Renal cortex interstitium (tissue), 11 donors: ENCODE measurements at regions not wholly inside any gene's neighbourhood (a gene's known extent, or its start where the extent isn't known, plus 50 kb on each side); places are given as distances from the start of the nearest gene placed in this dataset.

Experiments
- DNase-seq, 11 donors: peaks; one replicate each; pipeline ENCODE4 v3.0.0-alpha.2; 2013; ENCODE audit warnings: low read depth in 9 of 11, low spot score in 4 of 11; ENCODE audit errors: extremely low read depth in 1 of 11

DNA sequence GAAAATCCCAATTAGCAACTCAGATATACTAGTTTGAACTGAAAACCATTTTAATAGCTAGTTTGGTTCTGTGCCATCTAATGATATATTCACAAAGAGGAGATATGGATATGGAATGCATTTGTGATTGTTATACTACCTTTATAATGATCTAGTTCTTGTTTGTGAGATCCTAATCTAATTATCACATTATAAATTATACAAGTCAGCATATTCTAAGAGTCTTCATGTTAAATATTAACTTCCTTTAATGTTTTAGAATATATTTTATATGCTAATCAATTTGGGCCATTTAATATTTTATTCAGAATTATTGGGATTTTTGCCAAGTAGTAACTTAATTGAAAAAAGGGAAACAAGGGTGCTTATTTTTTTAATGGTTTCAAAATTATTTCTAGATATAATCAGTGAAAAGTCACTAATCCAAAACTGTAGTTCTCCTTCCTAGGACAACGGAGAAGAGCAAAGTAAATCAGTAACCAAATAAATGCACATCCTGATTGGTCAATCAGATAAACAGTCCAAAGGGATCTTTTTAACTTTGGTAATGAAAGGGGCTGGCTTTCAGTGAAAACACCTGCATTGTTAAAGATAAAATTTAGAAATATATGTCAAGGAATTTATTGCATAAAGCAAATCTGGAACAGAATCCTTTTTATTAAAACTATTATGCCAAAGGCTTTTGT lies 173.9 kb upstream of the MEOX2 start:
- DNase-seq, result no peak

GRCh38 chr7:15857026-15857425 lies 170.5 kb upstream of the MEOX2 start:
- DNase-seq, result no peak

DNA sequence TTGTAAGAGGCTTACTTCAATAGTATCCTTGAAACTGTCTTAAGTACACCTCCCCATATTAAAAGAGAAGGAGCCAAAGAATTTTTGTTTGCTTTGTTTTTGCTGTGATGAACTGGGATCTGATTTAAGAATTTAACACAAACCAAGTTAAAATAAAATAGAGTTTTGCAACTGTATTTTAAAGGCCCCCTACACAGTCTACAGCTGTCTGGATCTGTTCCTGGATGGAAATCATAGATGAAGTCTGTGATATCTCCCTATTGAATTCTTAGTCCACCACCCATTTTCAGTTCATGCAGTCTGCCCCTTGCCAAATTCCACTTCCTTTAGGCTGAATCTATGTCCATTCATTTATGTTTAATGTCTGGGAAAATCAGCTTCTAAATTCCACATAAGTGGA lies 169.8 kb upstream of the MEOX2 start:
- no peak for DNase-seq

DNA sequence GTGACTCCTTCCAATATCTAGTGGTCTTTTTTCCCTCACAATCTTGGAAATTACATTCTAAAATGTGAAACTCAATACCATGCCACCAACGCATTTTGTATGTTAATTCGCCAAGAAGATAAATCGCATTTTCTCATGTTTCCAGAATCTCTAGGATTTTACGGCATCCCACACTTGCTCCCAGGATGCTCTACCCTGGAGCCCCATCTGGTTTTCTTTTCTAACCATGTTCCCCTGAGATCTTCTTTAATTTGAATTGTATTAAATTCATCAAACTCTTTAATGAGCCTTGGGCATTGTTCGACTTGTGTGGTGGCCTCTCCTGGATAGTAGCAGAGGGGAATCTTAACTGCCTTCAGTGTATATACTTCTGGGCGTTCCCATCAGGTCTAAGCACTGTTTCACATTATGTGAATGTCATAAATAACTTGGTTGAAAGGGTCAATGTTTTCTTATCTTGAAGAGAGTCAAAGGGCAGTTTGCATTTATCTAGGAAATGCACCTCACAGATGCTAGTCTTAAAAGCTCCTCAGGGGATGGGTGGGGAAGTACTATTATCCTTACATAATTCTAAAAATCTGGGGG lies 169.1 kb upstream of the MEOX2 start:
- DNase-seq, result no peak

- no peak for DNase-seq
These were observed 168.5 kb upstream of the MEOX2 start for GRCh38 chr7:15854841-15855524.

GRCh38 chr7:15853832-15854470 lies 167.5 kb upstream of the MEOX2 start:
- no peak for DNase-seq

- DNase-seq, result no peak
These were observed 164.7 kb upstream of the MEOX2 start for GRCh38 chr7:15851201-15851600.

GRCh38 chr7:15848901-15849300 lies 162.4 kb upstream of the MEOX2 start:
- no peak for DNase-seq

- DNase-seq, result no peak
These were observed 161.9 kb upstream of the MEOX2 start for GRCh38 chr7:15848362-15848761.

GRCh38 chr7:15845868-15846267 lies 159.4 kb upstream of the MEOX2 start:
- no peak for DNase-seq

- DNase-seq, result no peak
These were observed 159.0 kb upstream of the MEOX2 start for GRCh38 chr7:15845461-15845860.

- peak in 10 of 11 donors; percentile 19 to 56 (median 42) for DNase-seq
These were observed 153.1 kb upstream of the MEOX2 start for GRCh38 chr7:15839416-15840100.

DNA sequence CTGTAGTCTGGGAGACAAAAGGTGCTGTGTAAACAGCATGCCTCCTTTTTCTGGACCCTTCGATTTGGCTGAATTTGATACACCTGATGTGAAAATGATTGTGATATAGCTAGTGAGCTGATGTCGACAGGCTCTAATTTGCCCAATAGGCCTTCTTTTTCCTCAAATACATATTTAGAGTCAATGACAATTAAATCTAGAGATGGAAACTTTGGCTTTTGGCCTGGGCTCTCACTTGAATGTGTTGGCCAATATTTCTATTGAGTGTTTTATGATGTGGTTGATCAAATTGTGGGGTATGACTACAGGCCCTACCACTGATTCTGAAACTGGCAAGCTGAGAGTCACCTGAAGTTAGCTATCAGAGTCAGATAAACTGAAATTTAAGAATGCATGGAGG lies 151.8 kb upstream of the MEOX2 start:
- DNase-seq, result no peak

GRCh38 chr7:15837306-15837950 lies 150.9 kb upstream of the MEOX2 start:
- DNase-seq, result no peak

DNA sequence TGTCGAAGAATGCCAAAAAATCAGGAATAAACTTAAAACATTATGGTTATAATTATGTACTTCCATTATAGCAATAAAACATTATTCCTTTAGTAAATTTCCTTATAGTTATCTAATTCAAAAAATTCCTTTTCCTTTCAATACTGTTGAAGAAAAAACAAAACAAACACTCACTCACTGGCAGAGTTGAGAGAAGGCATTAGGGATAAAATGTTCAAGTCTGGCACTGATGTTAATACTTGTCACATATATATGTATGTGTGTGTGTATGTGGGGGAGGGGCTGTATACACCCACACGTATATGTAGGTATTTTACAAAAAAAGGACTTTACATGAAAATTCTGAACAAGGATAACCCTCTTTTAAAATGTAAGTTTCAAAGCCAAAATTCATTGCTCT lies 150.2 kb upstream of the MEOX2 start:
- no peak for DNase-seq

GRCh38 chr7:15836041-15836440 lies 149.6 kb upstream of the MEOX2 start:
- no peak for DNase-seq

GRCh38 chr7:15834446-15834845 lies 148.0 kb upstream of the MEOX2 start:
- no peak for DNase-seq

DNA sequence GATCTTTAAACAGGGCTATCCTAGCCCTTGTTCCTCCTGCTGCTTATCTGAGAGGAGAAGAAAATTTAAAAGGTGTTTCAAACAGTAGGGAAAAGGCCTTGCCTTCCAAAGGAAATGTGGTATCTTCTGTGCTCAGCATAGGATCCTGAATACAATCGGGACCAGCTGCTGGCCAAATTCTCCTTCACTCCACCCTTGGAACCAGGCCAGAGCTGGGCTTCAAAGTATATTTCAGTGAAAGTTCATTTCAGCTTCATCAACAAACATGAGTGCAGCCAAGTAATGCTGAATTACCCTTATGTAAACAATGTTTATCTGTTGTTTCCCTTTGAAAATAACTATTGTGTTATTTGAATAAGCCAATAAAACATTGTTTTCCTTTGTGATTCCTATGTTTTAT lies 146.5 kb upstream of the MEOX2 start:
- DNase-seq, result peak in 6 of 11 donors; percentile 7 to 31 (median 14)

GRCh38 chr7:15831606-15832005 lies 145.1 kb upstream of the MEOX2 start:
- no peak for DNase-seq
